Thoracic aorta (tissue), 2 donors: ENCODE measurements at regions not wholly inside any gene's neighbourhood (a gene's known extent, or its start where the extent isn't known, plus 50 kb on each side); places are given as distances from the start of the nearest gene placed in this dataset.

Experiments
- ATAC-seq: fragments of 150-250 bp; one replicate; pipeline ENCODE4 v1.8.0; 2017; ENCODE audit warnings: low read depth; ENCODE audit not compliant: insufficient number of reproducible peaks, low FRiP score
- DNase-seq: peaks from one replicate; pipeline ENCODE4 v3.0.0-alpha.2; 2020; ENCODE audit warnings: low spot score
- H3K27ac ChIP-seq, 2 donors: fragments of 200-600 bp; sonication (generic); 1 replicate in 1 of 2; 2 replicates in 1 of 2; pipeline ENCODE4 v1.5.1; 2016; ENCODE audit warnings: mild to moderate bottlenecking in 2 of 2, moderate library complexity in 2 of 2
- H3K27me3 ChIP-seq: fragments of 200-600 bp; sonication (generic); replicated peaks from 2 replicates; pipeline ENCODE4 v1.6.0; 2016; ENCODE audit warnings: mild to moderate bottlenecking; ENCODE audit not compliant: insufficient read depth
- H3K36me3 ChIP-seq: fragments of 200-600 bp; sonication (generic); one replicate; pipeline ENCODE4 v1.5.1; 2016
- H3K4me1 ChIP-seq, 2 donors: fragments of 200-600 bp; sonication (generic); 1 replicate in 1 of 2; 2 replicates in 1 of 2; pipeline versions ENCODE4 v1.5.1 to v1.6.0; 2016; ENCODE audit warnings: low read depth in 2 of 2, mild to moderate bottlenecking in 1 of 2; ENCODE audit not compliant: control insufficient read depth in 1 of 2
- H3K4me3 ChIP-seq: fragments of 200-600 bp; sonication (generic); 2 replicates; pipeline ENCODE4 v1.5.1; 2016; ENCODE audit warnings: mild to moderate bottlenecking
- H3K9me3 ChIP-seq: fragments of 200-600 bp; sonication (generic); 2 replicates; pipeline ENCODE4 v1.5.1; 2016
- CTCF ChIP-seq: fragments of 200-600 bp; sonication (generic); IDR thresholded peaks from one replicate; pipeline ENCODE4 v1.5.1; 2019; ENCODE audit warnings: antibody characterized with exemption

- no peaks in the 10 kb centered on the region for H3K27me3 ChIP-seq
- H3K4me1 ChIP-seq, result no peaks in the 10 kb centered on the region
- no peak overlapping the region for H3K4me3 ChIP-seq
- H3K27ac ChIP-seq, result no peak overlapping the region
- no peak for TF ChIP-seq CTCF
- DNase-seq, result no peak
- no peak for ATAC-seq
- no peaks in the 10 kb centered on the region for H3K36me3 ChIP-seq
- H3K9me3 ChIP-seq, result no peaks in the 10 kb centered on the region
Measured at GRCh38 chr10:117610321-117610720, 67.8 kb downstream of the EMX2 start.

GRCh38 chr10:117612113-117612512, 69.6 kb downstream of the EMX2 start:
- Histone ChIP-seq H3K4me1 (no peaks in the 10 kb centered on the region), H3K27me3 (no peaks in the 10 kb centered on the region), H3K4me3 (no peak overlapping the region), H3K9me3 (no peaks in the 10 kb centered on the region), H3K27ac (no peak overlapping the region), H3K36me3 (no peaks in the 10 kb centered on the region)
- no peak for TF ChIP-seq CTCF
- no peak for DNase-seq
- ATAC-seq, result no peak

DNA sequence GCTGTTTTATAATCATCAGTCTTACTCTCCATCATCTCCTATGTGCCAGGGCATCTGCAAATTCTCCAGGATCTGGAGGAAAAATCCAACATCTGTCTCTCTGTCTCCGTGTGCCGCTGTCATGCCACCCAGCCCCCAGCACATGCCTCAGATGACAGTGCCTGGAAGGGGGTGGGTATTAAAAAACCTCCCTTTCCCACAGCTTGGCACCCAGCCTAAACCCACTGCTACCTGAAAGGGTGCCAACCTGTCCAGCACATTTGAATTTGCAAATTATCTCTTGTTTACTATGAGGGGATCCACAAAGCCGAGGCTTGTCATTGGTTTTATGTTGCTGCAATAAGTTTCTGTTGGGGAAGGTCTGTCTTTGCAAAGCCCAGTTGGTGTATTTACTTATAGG, 73.1 kb downstream of the EMX2 start:
- DNase-seq, result no peak
- Histone ChIP-seq H3K27ac (no peak overlapping the region), H3K36me3 (no peaks in the 10 kb centered on the region), H3K9me3 (no peaks in the 10 kb centered on the region), H3K4me3 (no peak overlapping the region), H3K27me3 (no peaks in the 10 kb centered on the region), H3K4me1 (no peaks in the 10 kb centered on the region)
- TF ChIP-seq CTCF, result no peak
- ATAC-seq, result no peak

- Histone ChIP-seq H3K4me3 (no peak overlapping the region), H3K4me1 (no peaks in the 10 kb centered on the region), H3K9me3 (no peaks in the 10 kb centered on the region), H3K36me3 (no peaks in the 10 kb centered on the region), H3K27ac (no peak overlapping the region), H3K27me3 (no peaks in the 10 kb centered on the region)
- DNase-seq (no peak), ATAC-seq (no peak)
- no peak for TF ChIP-seq CTCF
Measured at GRCh38 chr10:117616179-117616578, 73.6 kb downstream of the EMX2 start.

GRCh38 chr10:117617086-117617485, 74.5 kb downstream of the EMX2 start:
- Histone ChIP-seq H3K4me1 (no peaks in the 10 kb centered on the region), H3K36me3 (no peaks in the 10 kb centered on the region), H3K9me3 (no peaks in the 10 kb centered on the region), H3K27ac (no peak overlapping the region), H3K27me3 (no peaks in the 10 kb centered on the region), H3K4me3 (no peak overlapping the region)
- TF ChIP-seq CTCF, result no peak
- DNase-seq, result no peak
- ATAC-seq, result no peak
